ENCODE measurements at regions not wholly inside any gene's neighbourhood (a gene's known extent, or its start where the extent isn't known, plus 50 kb on each side); places are given as distances from the start of the nearest gene placed in this dataset.
"Not testable (repeated sequence)": the region's sequence is repeated elsewhere in the genome, so short reads cannot be mapped to it uniquely, and the experiment has no call there.

DNA sequence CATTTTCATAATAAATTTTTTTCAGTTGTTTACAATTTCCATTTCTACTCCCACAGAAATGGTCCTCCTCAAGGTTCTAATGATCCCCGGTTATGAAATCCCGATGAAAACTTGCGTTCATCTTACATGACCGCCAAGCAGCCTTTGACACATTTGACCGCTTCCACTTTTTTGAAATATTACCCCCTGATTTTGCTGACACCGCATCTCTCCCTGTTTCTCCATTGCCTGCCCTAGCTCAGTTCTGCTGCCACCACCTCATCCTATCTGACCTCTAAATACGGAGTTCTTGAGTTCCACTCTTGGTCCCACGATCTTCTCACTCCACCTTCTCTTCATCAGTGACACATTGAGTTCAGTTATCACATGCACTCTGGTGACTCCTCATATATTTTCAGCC, 74.1 kb downstream of the SLC35B3 start:
- DNase-seq = no peak

DNA sequence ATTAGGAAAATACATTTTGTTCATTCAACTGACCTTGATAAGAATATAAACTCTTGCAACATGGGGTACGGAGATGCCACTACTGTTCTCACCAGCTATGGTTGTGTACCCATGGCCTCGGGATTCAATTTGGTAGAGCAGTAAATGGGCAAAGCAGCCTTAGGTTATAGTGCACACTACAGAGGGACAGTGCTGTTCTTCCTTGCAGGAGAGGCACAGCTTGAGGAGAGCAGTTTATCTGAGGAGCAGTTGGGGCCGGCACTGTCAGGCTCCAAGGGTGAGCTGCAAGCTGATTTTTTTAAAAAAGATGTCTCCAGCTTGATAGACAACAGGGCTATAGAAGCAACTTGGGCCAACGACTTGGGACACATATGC, 82.4 kb downstream of the SLC35B3 start:
- no peak for DNase-seq

DNA sequence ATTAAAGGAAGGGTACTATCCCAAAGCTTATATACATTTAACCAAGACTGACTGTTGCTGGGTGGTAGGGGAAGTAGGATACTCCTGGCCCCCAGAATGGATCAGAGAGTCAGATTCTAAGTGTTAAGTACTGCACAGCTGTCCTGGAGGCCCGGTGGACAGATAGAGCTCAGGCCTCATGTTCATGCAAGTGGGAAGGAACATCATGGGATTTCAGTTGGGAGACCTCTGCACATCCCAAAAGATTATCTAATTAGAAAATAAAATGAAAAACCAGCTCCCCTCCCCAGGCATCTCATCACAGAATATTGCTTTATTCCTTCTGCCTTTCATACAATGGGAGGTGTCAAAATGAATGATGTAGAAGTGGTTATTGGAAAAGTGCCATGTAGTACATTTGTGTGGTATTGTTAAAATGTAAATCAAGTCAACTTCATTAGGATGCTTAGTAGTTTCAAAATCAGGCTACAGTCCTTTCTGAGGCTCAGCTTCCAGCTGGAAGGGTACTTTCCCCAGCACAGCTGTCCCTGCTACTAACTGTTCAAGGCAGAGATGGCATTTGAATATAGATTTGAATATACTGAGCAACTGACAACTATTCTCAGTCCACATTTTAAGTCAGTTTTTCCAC, 82.9 kb downstream of the SLC35B3 start:
- no peak for DNase-seq

DNA sequence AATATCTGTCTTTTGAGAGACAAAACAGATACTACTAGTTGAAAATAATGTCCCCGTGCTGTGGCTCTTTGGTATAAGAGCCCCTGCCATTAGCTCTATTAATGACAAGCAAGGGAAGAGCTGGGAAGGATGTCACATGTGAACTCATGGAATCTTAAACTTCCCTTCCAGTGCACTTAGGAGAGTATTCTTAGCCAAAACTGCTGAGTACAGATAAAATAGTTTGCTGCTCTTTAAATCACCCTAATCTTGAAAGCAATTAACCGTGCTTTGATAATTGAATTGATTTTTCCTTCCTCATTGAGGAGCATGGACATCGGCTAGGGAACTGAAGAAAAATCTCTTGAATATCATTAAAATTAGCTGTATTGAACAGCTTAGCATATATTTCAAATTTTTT, 91.7 kb downstream of the SLC35B3 start:
- no peak for DNase-seq

DNA sequence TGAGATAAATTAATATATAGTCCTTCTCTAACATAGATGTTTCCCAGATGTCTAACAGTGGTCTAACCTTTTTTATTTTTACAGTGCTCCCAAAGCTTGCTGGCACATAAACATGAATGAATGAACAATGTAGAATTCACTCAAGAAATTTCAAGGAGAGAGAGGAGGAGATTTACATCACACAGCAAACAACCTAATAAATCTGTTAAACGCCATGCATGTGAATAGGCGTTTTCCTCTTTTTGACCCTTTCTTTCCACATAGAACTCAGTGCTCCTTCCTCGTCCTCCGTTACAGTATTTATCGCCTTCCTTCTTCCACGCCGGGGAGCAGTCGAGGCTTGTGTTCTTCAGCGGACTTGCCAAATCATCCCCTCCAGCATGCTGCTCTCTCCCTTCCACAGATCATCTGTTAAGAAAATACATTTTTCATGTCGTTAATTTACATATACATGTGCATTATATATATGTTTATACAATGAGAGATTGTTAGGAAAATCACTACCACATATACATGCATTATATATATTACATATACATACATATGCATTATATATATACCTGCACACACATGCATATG, 93.0 kb downstream of the SLC35B3 start:
- DNase-seq = no peak

DNA sequence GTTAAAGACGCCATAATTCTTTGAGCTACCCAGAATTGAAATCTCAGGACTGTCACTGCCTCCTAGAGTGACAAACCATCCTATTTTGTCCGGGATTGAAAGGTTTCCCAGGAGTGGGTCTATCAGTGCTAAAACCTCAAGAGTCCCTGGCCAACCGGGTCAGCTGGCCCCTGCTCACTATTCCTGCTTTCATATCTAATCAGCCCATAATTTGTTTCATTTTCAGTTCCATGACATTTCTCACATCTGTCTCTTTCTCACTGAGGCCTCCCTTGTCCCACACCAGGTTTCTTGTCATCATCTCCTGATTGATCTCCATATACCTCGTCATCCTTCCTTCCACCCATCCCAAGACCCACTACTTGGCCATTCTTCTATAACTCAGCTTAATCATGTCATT, 98.2 kb downstream of the SLC35B3 start:
- no peak for DNase-seq

DNA sequence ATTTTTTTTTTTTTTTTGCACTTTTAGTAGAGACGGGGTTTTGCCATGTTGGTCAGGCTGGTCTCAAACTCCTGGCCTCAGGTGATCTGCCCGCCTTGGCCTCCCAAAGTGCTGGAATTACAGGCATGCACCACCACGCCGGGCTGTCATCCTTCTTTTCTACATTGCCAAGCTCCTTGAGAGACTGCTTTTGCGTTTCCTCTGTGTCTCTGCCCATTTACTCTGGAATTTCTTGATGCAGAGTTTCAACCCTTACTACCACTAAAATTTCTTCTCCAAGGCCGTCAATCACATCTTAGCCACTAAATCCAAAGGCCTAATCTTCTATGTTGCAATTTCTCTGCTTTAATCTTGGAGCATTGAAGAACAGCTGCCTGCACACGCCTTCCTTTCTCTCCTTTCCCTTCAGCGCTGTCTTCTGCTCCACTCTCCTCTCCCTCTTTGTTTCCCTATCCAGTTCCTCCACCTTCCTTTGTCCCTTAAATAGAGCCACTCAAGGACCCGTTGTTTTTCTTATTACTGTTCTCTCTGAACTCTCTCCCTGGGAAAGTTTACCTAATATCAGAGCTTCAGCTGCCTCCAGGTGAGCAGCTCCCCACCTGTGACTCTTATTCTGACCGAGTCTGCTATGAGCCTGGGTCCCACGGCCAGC, 98.8 kb downstream of the SLC35B3 start:
- DNase-seq = no peak

DNA sequence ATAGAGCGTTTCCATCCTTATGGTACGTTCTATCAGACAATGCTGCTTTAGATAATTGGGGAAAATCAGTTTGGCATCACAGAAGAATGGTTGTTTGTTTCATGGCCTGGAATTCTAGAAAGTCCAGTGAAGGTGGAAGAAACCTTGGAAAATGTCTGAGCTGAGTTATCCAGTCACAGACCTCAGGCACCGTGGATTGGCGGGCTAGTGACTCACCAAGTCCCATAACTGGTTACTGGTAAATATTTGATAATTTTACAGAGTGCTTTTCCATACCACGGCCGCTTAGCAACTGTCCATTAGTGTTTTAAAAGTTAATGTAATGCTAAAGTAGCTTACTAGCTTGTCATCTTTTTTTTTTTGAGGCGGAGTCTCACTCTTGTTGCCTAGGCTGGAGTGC, 99.4 kb downstream of the SLC35B3 start:
- DNase-seq = no peak

DNA sequence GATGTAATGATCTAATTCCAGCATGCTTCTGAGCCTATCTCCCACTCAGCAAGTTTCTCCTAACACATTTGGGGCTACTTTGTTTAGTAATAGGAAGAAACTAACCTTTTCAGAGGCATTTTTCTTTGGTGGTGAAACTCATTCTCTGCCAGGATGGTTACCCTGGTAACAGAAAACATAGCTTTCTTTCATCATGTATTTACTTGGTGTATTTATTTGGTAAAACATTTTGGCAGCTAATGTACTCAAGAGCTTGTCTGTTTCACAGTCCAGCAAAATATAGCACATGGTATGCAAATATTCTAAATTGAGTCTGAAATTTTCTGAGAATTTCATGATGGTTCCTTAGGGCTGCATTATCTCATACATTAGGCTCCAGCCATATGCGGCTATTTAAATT, 100.0 kb downstream of the SLC35B3 start:
- DNase-seq = no peak

DNA sequence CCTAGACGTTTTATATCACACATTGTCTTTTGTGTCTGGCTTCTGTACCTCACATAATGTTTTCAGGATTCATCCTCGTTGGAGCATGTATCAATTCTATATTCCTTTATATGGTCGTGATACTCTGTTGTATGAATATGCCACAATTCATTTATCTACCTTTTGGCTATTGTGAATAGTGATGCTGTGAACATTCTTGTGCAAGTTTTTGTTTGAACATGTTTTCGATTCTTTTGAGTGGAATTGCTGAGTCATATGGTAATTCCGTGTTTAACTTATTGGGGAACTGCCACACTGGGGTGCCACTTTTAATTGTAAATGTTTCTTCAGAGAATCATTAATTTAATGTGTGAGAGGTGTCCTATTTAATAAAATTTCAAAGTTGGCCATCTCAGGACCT, 101.2 kb downstream of the SLC35B3 start:
- DNase-seq = no peak

DNA sequence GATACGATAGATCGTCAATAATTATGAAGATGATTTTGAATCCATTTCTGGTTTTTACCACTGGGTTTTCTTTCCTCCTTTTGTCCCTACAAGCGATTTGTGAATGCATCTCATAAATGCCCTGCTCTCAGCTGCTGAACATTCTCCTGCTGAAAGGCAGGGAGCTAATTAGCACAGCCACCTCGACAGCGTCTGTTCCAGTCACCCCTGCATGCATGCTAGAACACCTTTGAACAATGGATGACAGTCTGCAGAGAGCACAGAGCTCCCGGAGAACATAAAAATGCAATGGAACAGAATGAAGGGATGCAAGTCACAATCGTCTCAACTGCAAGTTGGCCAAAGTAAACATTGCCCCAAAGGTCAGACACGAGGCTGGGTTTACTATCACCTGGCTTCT, 105.8 kb downstream of the SLC35B3 start:
- DNase-seq = no peak

DNA sequence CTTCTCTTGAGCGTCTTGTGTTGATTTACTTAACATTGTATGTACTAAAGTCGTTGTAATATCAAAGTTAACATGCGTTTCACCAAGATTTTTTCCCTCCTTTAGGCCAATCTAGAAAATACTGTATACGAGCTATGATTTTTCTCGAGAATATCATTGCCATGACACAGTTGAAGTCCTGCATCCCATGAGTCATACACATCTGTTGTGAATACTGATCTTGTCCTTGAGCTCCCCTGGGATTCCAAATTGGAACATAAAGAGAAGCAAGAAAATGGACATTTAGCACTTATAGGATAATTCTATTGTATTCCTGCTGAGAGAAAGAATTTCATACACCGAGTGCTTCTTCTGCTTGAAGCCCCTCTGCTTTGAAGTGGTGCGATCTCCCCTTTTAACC, 109.6 kb downstream of the SLC35B3 start:
- DNase-seq = no peak

DNA sequence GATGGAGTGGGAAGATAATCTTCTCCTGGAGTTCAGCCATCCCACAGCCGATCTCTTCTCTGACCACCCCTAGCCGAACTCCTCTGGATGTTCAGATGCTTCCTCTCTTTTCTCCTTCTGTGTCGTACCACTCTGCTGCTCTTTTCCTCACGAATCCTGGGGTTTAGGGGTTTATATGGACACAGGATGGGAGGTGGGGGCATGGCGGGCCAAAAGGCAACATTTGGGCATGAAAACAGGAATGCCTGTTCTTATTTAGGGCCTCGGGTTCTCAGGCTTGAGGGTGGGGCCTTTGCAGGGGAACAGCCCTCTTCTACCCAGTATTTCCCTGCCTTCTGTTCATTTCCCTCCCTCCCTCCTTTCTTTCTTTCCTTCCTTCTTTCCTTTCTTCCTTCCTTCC, 112.7 kb downstream of the SLC35B3 start:
- no peak for DNase-seq

DNA sequence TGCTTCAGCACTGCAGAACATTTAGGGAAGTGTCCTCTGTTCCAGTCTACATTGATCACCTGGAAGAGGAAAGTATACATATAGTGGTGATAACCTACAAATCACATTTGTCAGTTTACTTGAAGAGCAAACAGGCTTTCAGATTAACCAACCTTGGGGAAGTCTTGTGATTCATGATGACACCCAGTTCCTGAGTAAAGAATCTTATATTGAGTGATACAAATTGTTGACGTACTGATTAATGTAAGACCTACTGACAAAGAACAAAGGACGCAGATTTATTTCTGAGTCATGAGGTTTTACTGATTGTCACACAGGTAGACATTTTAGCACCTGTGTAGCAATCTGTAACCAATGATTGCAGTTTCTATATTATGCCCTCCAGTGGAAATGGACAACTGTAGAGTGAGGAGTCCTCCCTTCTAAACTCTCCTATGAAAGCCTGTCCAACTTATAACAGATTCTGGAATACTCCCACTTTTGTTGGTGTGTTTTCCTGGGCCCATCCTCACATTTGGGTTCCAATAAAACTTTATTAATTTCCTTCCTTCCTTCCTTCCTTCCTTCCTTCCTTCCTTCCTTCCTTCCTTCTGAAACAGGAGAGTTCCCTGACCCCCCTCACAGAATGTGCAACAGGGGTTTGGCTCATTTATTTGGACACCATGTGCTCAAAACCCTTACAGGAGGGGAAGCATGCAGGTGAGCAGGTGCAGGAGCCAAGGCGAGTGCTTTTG, 113.5 kb downstream of the SLC35B3 start:
- DNase-seq = no peak

DNA sequence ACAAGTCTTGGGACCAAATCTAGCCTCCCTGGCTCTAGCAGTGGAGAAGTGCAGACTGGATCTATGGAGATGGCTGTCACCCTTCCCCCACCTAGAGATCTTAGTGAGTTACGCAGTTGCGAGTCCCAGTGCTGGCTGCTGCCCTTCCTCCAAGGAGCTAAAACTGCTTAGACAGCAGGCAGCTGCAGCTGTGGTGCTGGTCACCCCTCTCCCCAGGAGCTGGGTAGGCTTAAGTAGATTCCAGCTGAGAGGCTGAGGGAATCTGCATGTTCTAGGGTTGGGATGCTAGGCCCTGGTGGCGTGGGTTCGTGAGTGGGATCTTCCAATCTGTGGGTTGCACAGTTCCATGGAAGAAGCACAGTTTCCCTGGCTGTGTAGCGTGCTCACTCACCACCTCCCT, 120.2 kb downstream of the SLC35B3 start:
- DNase-seq = no peak

DNA sequence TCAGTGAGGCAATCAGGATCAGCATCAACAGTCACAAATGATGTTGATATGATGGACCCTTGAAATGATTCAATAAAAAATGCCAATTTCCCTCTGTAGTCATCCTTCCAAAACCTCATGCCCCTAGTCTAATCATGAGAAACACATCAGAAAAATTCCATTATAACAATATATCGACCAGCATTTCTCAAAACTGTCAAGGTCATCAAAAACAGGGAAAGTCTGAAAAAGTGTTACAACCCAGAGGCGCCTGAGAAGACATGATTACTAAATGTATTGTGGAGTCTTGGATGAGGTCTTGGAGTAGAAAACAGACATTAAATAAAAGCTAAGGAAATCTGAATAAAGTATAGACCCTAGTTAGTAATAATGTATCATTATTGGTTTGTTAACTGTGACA, 133.8 kb downstream of the SLC35B3 start:
- no peak for DNase-seq

DNA sequence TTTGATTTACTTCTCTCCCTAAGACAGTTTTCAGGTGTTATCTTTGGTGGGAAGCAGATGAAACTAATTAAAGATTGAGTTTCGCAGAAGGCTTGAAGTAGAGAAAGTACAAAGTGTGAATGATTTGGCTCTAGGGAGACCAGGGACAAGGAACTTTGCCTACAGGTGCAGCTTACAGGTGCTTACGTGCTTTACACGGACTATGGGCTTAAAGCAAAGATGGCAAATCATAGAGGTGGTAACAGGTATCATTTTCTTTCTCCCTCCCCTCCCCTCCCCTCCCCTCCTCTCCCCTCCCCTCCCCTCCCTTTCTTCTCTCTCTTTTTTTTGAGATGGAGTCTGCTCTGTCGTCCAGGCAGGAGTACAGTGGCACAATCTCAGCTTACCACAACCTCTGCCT, 136.3 kb downstream of the SLC35B3 start:
- DNase-seq = no peak

DNA sequence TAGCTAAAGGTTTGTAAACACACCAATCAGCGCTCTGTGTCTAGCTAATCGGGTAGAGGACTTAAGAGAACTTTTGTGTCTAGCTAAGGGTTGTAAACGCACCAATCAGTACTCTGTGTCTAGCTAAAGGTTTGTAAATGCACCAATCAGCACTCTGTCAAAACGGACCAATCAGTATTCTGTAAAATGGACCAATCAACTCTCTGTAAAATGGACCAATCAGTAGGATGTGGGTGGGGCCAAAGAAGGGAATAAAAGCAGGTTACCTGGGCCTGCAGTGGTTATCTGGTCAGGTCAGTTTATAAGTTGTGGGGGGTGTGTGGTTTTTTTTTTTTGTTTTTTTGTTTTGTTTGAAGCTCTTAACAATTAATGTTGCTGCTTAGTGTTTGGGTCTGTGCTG, 152.4 kb downstream of the SLC35B3 start:
- not testable (repeated sequence) for DNase-seq

DNA sequence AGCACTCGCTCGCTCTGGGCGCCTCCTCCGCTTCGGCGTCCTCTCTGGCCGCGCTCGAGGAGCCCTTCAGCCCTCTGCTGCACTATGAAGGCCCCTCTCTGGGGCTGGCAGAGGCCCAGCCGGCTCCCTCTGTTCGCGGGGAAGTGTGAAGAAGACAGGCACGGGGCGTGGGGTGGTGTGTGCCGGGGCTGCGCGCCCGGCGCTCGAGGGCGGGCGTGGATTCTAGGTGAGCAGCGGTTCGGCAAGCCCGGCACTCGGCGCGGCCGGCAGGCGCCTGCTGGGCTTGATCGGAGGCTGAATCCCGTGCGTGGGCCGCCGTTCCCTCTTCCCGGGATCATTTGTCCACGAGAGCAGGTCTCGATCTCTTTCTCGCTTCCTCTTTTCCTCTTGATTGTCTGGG, 153.0 kb downstream of the SLC35B3 start:
- no peak for DNase-seq

DNA sequence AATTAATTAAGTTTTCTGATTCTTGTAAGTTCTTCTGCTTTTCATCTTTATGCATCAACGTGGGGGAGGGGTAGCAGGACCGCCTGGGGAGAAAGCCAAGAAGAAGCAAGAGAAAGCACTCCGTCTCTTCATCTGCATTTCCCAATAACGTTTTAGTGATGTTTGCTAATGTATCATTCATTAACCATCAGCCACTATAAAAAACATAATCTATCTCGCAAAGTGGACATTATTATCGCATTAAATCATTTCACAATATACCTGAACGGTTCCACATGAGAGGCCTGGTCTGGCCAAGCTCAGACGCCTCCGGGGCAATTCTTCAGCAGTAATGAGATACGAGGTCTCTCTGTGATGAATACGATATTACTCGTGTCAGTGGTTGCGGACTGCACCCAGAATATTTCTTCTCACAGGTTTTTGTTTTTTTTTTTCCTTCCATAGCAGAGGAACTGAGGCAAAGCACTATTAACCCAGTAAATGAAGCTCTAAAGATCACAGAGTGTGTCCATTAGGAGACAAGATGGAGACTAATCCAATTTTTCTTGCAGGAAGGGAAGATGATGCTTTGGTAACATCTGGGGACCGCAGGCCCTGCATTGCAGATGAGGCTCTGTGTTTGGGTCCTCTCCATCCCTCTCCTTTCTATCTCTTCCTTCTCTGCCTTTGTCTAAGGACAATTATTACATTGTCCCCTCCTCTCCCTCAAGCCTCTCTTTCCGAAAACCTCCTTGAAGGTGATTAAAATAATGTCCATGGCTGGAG, 156.1 kb downstream of the SLC35B3 start:
- no peak for DNase-seq

DNA sequence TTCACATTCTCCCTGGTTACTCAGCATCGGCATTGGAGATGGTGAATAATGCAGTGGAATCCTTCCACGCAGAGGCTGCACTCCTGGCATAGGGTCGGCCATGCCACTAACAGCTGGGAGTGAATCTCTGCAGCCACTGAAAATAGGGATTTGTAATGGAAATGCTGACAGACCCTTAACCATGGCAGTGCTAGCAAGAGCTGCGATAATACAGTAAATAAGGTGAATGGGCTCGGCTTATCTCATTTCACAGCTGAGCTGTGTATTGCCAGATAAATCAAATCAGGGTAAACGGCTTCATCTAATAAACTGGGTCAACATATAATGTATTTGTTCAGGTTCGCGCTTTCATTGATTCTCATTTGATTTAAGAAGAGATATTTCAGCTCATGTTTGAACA, 156.8 kb downstream of the SLC35B3 start:
- no peak for DNase-seq

DNA sequence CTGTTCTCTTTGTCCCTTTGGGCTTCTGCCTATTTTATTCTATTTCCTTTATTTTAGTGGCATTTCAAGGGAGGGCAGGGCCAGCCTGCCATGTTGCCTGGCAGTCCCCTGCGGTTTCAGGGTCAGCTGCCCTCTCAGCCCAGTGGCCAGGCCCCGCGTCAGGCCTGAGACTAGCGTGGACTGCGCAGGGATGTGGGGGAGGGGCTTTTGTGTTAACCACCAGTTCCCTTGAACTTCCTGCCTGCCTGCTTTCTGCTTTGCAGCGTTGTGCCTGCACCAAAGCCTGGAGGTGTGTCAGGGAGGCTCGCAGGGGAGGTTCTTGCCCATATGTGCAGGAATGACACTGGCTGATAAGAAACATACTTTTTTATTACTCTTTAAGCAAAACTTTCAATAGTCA, 157.6 kb downstream of the SLC35B3 start:
- DNase-seq = no peak

DNA sequence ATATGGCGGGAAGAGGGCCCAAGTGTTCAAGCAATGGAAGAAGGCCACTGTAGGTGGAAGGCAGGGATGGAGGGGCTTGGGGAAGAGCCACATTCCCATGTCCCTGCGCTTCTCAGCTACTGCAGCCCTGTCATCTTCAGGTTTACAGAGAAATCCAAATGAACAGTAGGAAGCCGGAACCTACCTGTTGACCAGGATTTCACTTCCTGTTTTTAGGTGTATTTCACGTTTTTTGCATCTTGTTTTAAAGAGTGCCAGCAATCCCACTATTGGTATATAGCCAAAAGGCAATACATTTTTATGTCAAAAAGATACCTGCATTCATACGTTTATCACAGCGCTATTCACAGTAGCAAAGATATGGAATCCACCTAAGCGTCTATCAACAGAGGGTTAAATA, 159.2 kb downstream of the SLC35B3 start:
- no peak for DNase-seq

DNA sequence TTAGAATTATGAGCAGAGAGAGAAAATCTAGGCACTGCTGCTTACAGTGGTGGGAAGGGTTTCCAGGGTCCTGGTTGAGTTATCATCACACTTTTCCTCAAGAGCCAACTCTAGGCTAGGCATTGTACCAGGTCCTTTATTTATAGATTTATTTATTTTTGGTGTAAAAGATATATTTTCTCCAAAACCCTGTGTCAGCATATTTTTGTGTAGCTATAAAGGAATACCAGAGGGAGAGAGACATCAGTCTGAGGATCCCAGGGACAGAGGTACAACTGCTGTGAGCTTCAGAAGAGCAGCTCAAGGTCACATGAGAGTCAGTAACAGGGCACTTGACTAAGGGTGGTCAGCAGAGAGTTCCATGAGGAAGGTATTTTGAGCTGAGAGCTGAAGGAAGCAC, 159.7 kb downstream of the SLC35B3 start:
- DNase-seq = no peak
